ENCODE measurements at regions not wholly inside any gene's neighbourhood (a gene's known extent, or its start where the extent isn't known, plus 50 kb on each side); places are given as distances from the start of the nearest gene placed in this dataset.

DNA sequence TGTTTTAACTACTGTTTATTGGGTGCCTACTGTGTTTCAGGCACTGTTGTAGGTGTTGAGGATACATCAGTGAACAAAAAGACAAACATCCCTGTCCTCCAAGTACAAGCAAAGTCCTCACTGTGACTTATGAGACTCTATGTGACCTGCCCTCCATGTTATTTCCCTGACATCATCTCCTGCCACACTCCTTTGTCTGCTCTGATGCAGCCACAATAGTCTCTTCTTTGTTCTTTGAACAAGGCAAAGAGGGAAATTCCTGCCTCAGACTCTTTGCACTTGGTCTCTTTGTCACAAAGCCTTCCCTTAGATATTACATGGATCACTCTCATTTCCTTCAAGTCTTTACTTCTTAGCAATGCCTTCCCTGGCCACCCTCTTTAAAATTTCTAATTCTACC lies 240.1 kb upstream of the SRRM4 start:
- TF ChIP-seq, protein P1, sequence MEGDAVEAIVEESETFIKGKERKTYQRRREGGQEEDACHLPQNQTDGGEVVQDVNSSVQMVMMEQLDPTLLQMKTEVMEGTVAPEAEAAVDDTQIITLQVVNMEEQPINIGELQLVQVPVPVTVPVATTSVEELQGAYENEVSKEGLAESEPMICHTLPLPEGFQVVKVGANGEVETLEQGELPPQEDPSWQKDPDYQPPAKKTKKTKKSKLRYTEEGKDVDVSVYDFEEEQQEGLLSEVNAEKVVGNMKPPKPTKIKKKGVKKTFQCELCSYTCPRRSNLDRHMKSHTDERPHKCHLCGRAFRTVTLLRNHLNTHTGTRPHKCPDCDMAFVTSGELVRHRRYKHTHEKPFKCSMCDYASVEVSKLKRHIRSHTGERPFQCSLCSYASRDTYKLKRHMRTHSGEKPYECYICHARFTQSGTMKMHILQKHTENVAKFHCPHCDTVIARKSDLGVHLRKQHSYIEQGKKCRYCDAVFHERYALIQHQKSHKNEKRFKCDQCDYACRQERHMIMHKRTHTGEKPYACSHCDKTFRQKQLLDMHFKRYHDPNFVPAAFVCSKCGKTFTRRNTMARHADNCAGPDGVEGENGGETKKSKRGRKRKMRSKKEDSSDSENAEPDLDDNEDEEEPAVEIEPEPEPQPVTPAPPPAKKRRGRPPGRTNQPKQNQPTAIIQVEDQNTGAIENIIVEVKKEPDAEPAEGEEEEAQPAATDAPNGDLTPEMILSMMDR (IDR thresholded peaks at IDR 0.05) = no peak
- TF ChIP-seq POLR2A (IDR thresholded peaks at IDR 0.05) = no peak

Measured in thyroid gland (tissue), 4 donors.